Neural cell (in vitro differentiated cells): ENCODE measurements at regions not wholly inside any gene's neighbourhood (a gene's known extent, or its start where the extent isn't known, plus 50 kb on each side); places are given as distances from the start of the nearest gene placed in this dataset.

Source experiments
- H2AFZ ChIP-seq: fragments of 200-600, 300-800 bp; sonication (generic), shearing (Covaris generic); 2 replicates; pipeline ENCODE4 v1.6.0; 2014; ENCODE audit warnings: low read depth, mild to moderate bottlenecking, antibody characterized with exemption, low read length, moderate library complexity
- H3F3A ChIP-seq: fragments of 200-600 bp; shearing (Covaris generic); 2 replicates; pipeline ENCODE4 v1.6.1; 2016; ENCODE audit warnings: mild to moderate bottlenecking, moderate library complexity, mixed read lengths, antibody characterized with exemption, low read length; ENCODE audit not compliant: insufficient read depth, poor library complexity, severe bottlenecking
- H3K27ac ChIP-seq: fragments of 200-600, 300-800 bp; sonication (generic), shearing (Covaris generic); 2 replicates; pipeline ENCODE4 v1.5.1; 2014; ENCODE audit warnings: mild to moderate bottlenecking, low read length, moderate library complexity
- H3K27me3 ChIP-seq: fragments of 300-800, 200-600 bp; sonication (generic), shearing (Covaris generic); 2 replicates; pipeline ENCODE4 v1.6.0; 2014; ENCODE audit warnings: mild to moderate bottlenecking, low read depth, low read length, moderate library complexity; ENCODE audit not compliant: insufficient read depth
- H3K36me3 ChIP-seq: fragments of 300-800, 200-600 bp; sonication (generic), shearing (Covaris generic); 2 replicates; pipeline ENCODE4 v1.5.1; 2014; ENCODE audit warnings: mild to moderate bottlenecking, antibody characterized with exemption, low read length, moderate library complexity; ENCODE audit not compliant: insufficient read depth
- H3K4me2 ChIP-seq: fragments of 300-800, 200-600 bp; sonication (generic), shearing (Covaris generic); 2 replicates; pipeline ENCODE4 v1.6.0; 2014; ENCODE audit warnings: mild to moderate bottlenecking, low read length
- H3K4me3 ChIP-seq: fragments of 300-800, 200-600 bp; sonication (generic), shearing (Covaris generic); 2 replicates; pipeline ENCODE4 v1.5.1; 2014; ENCODE audit warnings: mild to moderate bottlenecking, low read length, moderate library complexity
- H3K79me2 ChIP-seq: fragments of 200-600 bp; shearing (Covaris generic); replicated peaks from 2 replicates; pipeline ENCODE4 v1.6.0; 2014; ENCODE audit warnings: mild to moderate bottlenecking, low read length, moderate library complexity; ENCODE audit not compliant: insufficient read depth
- H3K9ac ChIP-seq: fragments of 300-800, 200-600 bp; sonication (generic), shearing (Covaris generic); 2 replicates; pipeline ENCODE4 v1.6.1; 2016; ENCODE audit warnings: mild to moderate bottlenecking, low read length, mixed read lengths
- H3K9me2 ChIP-seq: fragments of 200-600 bp; shearing (Covaris generic); 2 replicates; pipeline ENCODE4 v1.6.1; 2016; ENCODE audit warnings: mild to moderate bottlenecking, low read length, mixed read lengths; ENCODE audit not compliant: insufficient read depth
- H3K9me3 ChIP-seq: fragments of 200-600, 300-800 bp; sonication (generic), shearing (Covaris generic); 2 replicates; pipeline ENCODE4 v1.6.1; 2016; ENCODE audit warnings: mild to moderate bottlenecking, mixed run types, low read length, moderate library complexity, mixed read lengths
- H4K20me1 ChIP-seq: fragments of 200-600 bp; shearing (Covaris generic); 2 replicates; pipeline ENCODE4 v1.6.1; 2016; ENCODE audit warnings: mild to moderate bottlenecking, mixed run types; ENCODE audit not compliant: insufficient read depth
- EP300 ChIP-seq: fragments of 450-650 bp; conservative IDR thresholded peaks from 2 replicates; pipeline ENCODE4 v1.6.1; 2014; ENCODE audit warnings: antibody characterized with exemption, mild to moderate bottlenecking, moderate library complexity; ENCODE audit not compliant: poor library complexity, severe bottlenecking
- EZH2 ChIP-seq: fragments of 200-600, 300-800 bp; shearing (Covaris generic), sonication (generic); IDR thresholded peaks from 2 replicates; pipeline ENCODE4 v1.6.1; 2014; ENCODE audit warnings: antibody characterized with exemption, low read length, borderline replicate concordance, mild to moderate bottlenecking; ENCODE audit not compliant: insufficient read depth, poor library complexity, severe bottlenecking
- MXI1 ChIP-seq: fragments of 450-650 bp; conservative IDR thresholded peaks from 2 replicates; pipeline ENCODE4 v1.6.1; 2014; ENCODE audit warnings: antibody characterized with exemption, mild to moderate bottlenecking; ENCODE audit not compliant: poor library complexity, severe bottlenecking
- POLR2AphosphoS5 ChIP-seq: IDR thresholded peaks from 2 replicates; pipeline ENCODE4 v1.6.1; 2012
- RAD21 ChIP-seq: fragments of 450-650 bp; conservative IDR thresholded peaks from 2 replicates; pipeline ENCODE4 v1.6.1; 2014; ENCODE audit warnings: antibody characterized with exemption, mild to moderate bottlenecking, moderate library complexity
- REST ChIP-seq: IDR thresholded peaks from 2 replicates; pipeline ENCODE4 v1.6.1; 2012; ENCODE audit warnings: borderline replicate concordance
- SMC3 ChIP-seq: fragments of 450-650 bp; conservative IDR thresholded peaks from 2 replicates; pipeline ENCODE4 v1.6.1; 2014; ENCODE audit warnings: antibody characterized with exemption, mild to moderate bottlenecking, moderate library complexity; ENCODE audit not compliant: poor library complexity
- TAF1 ChIP-seq: IDR thresholded peaks from 2 replicates; pipeline ENCODE4 v1.6.1; 2012; ENCODE audit warnings: low read depth
- TF ChIP-seq, protein P1 (sequence below): fragments of 450-650 bp; IDR thresholded peaks from 2 replicates; pipeline ENCODE4 v1.5.1; 2014; ENCODE audit warnings: antibody characterized with exemption, mild to moderate bottlenecking, moderate library complexity; ENCODE audit not compliant: poor library complexity, severe bottlenecking

DNA sequence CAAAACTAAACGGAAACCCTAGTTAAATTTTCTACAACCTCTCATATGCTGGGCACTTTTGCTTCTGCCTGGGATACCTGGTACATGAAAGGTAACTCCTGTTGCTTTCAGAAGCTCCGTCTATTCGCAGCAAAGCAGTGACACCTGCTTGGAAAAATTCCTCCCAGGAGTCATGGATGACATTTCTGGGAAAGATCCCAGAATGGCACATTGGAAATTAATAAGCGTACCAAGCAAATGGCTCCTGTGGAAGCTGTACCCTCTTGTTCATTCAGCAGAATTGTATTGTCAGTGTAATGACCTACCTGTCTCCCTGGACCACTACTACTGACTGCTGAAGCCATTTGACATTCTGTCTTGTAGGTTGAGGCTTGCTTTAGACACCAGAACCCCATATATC is 349.7 kb upstream of the NOCT start:
- no peak overlapping the region for H3K27ac ChIP-seq
- H3K36me3 ChIP-seq: no peaks in the 10 kb centered on the region
- H3K4me2 ChIP-seq: no peak overlapping the region
- no peaks in the 10 kb centered on the region for H3F3A ChIP-seq
- H3K27me3 ChIP-seq: no peaks in the 10 kb centered on the region
- H3K4me3 ChIP-seq: no peak overlapping the region
- no peak overlapping the region for H2AFZ ChIP-seq
- TF ChIP-seq RAD21: no peak
- TF ChIP-seq REST: no peak
- TF ChIP-seq, protein P1, sequence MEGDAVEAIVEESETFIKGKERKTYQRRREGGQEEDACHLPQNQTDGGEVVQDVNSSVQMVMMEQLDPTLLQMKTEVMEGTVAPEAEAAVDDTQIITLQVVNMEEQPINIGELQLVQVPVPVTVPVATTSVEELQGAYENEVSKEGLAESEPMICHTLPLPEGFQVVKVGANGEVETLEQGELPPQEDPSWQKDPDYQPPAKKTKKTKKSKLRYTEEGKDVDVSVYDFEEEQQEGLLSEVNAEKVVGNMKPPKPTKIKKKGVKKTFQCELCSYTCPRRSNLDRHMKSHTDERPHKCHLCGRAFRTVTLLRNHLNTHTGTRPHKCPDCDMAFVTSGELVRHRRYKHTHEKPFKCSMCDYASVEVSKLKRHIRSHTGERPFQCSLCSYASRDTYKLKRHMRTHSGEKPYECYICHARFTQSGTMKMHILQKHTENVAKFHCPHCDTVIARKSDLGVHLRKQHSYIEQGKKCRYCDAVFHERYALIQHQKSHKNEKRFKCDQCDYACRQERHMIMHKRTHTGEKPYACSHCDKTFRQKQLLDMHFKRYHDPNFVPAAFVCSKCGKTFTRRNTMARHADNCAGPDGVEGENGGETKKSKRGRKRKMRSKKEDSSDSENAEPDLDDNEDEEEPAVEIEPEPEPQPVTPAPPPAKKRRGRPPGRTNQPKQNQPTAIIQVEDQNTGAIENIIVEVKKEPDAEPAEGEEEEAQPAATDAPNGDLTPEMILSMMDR: no peak
- TF ChIP-seq TAF1: no peak
- TF ChIP-seq POLR2AphosphoS5: no peak
- no peaks in the 10 kb centered on the region for H3K79me2 ChIP-seq
- no peaks in the 10 kb centered on the region for H3K9me3 ChIP-seq
- H3K9me2 ChIP-seq: no peaks in the 10 kb centered on the region
- H3K9ac ChIP-seq: no peak overlapping the region
- no peaks in the 10 kb centered on the region for H4K20me1 ChIP-seq

- no peak overlapping the region for H2AFZ ChIP-seq
These were observed 351.7 kb upstream of the NOCT start for GRCh38 chr4:138663883-138664282.

More at GRCh38 chr4:138663883-138664282, 351.7 kb upstream of the NOCT start:
- Histone ChIP-seq H3K4me2 (no peak overlapping the region), H3K27me3 (peaks cover 5% of the 10 kb centered on the region), H3F3A (no peaks in the 10 kb centered on the region), H3K4me3 (no peak overlapping the region), H3K36me3 (no peaks in the 10 kb centered on the region), H3K27ac (no peak overlapping the region), H4K20me1 (no peaks in the 10 kb centered on the region), H3K9me3 (no peaks in the 10 kb centered on the region), H3K9me2 (no peaks in the 10 kb centered on the region), H3K9ac (no peak overlapping the region), H3K79me2 (no peaks in the 10 kb centered on the region)
- TF ChIP-seq EP300 (no peak), REST (no peak), SMC3 (no peak), TAF1 (no peak), POLR2AphosphoS5 (no peak), EZH2 (no peak), RAD21 (no peak), MXI1 (no peak)
- TF ChIP-seq, protein P1: no peak
